ENCODE measurements at regions not wholly inside any gene's neighbourhood (a gene's known extent, or its start where the extent isn't known, plus 50 kb on each side); places are given as distances from the start of the nearest gene placed in this dataset.

DNA sequence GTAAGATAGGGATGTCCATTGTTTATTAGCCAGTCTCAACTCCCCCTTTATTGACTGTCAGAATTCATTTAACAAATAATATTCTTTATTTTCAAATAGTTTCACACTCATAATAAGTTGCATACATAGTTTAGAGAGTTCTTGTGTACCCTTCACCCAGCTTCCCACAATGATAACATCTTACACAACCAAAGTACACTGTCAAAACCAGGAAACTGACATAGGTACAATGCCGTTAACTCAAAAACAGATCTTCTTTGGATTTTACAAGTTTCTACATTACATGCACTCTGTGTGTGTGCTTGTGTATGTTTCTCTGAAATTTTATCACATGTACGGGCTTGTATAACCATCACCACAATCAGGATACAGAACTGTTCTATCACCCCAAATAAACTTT, 64.4 kb upstream of the IFNLR1 start:
- TF ChIP-seq ZNF8 (CRISPR knock-in tag; IDR thresholded peaks at IDR 0.05) (no peak), ISL1 (CRISPR knock-in tag; IDR thresholded peaks at IDR 0.05) (no peak), PPARA (CRISPR knock-in tag; IDR thresholded peaks at IDR 0.05; ENCODE audit: borderline replicate concordance) (no peak), OSR1 (CRISPR knock-in tag; IDR thresholded peaks at IDR 0.05) (no peak), GLIS3 (CRISPR knock-in tag; IDR thresholded peaks at IDR 0.05) (no peak), ESRRG (CRISPR knock-in tag; IDR thresholded peaks at IDR 0.05) (no peak), ZFP30 (CRISPR knock-in tag; IDR thresholded peaks at IDR 0.05) (no peak), SNAI2 (CRISPR knock-in tag; IDR thresholded peaks at IDR 0.05) (no peak), ZFP3 (CRISPR knock-in tag; IDR thresholded peaks at IDR 0.05) (no peak)
- TF ChIP-seq, protein P1, sequence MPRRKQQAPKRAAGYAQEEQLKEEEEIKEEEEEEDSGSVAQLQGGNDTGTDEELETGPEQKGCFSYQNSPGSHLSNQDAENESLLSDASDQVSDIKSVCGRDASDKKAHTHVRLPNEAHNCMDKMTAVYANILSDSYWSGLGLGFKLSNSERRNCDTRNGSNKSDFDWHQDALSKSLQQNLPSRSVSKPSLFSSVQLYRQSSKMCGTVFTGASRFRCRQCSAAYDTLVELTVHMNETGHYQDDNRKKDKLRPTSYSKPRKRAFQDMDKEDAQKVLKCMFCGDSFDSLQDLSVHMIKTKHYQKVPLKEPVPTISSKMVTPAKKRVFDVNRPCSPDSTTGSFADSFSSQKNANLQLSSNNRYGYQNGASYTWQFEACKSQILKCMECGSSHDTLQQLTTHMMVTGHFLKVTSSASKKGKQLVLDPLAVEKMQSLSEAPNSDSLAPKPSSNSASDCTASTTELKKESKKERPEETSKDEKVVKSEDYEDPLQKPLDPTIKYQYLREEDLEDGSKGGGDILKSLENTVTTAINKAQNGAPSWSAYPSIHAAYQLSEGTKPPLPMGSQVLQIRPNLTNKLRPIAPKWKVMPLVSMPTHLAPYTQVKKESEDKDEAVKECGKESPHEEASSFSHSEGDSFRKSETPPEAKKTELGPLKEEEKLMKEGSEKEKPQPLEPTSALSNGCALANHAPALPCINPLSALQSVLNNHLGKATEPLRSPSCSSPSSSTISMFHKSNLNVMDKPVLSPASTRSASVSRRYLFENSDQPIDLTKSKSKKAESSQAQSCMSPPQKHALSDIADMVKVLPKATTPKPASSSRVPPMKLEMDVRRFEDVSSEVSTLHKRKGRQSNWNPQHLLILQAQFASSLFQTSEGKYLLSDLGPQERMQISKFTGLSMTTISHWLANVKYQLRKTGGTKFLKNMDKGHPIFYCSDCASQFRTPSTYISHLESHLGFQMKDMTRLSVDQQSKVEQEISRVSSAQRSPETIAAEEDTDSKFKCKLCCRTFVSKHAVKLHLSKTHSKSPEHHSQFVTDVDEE (CRISPR knock-in tag; IDR thresholded peaks at IDR 0.05): no peak

Data from SK-N-SH treated with all-trans-retinoic acid at 6 μM for 48 hours (cell line).